HFF-Myc (cell line): ENCODE measurements at regions not wholly inside any gene's neighbourhood (a gene's known extent, or its start where the extent isn't known, plus 50 kb on each side); places are given as distances from the start of the nearest gene placed in this dataset.

Experiments used
- DNase-seq: peaks from one replicate; pipeline ENCODE4 v3.0.0-alpha.2; 2011; ENCODE audit warnings: low read depth; ENCODE audit errors: extremely low read depth
- H3K4me3 ChIP-seq: replicated peaks from 2 replicates; pipeline ENCODE4 v1.5.1; 2011; ENCODE audit warnings: low read depth, mild to moderate bottlenecking, control low read depth, low read length
- CTCF ChIP-seq: IDR thresholded peaks from 2 replicates; pipeline ENCODE4 v1.5.1; 2012; ENCODE audit warnings: mild to moderate bottlenecking, low read depth, low read length, control low read depth; ENCODE audit errors: missing control alignments

- H3K4me3 ChIP-seq: no peak overlapping the region
- DNase-seq: no peak
- no peak for TF ChIP-seq CTCF
These were observed 181.7 kb upstream of the SYNPR start for GRCh38 chr3:63096248-63097058.

- no peak for TF ChIP-seq CTCF
- no peak for DNase-seq
- H3K4me3 ChIP-seq: no peak overlapping the region
These were observed 180.7 kb upstream of the SYNPR start for GRCh38 chr3:63097396-63097795.

- DNase-seq: no peak
- TF ChIP-seq CTCF: no peak
- no peak overlapping the region for H3K4me3 ChIP-seq
These were observed 161.2 kb upstream of the SYNPR start for GRCh38 chr3:63116922-63117321.

GRCh38 chr3:63124090-63124489 is 154.0 kb upstream of the SYNPR start:
- DNase-seq: no peak
- TF ChIP-seq CTCF: no peak
- no peak overlapping the region for H3K4me3 ChIP-seq

GRCh38 chr3:63126530-63126929 is 151.6 kb upstream of the SYNPR start:
- no peak for DNase-seq
- no peak overlapping the region for H3K4me3 ChIP-seq
- TF ChIP-seq CTCF: no peak

- DNase-seq: no peak
- no peak for TF ChIP-seq CTCF
- no peak overlapping the region for H3K4me3 ChIP-seq
These were observed 149.7 kb upstream of the SYNPR start for GRCh38 chr3:63128380-63128779.

GRCh38 chr3:63130625-63131024 is 147.5 kb upstream of the SYNPR start:
- no peak overlapping the region for H3K4me3 ChIP-seq
- TF ChIP-seq CTCF: no peak
- DNase-seq: no peak
